ENCODE measurements at regions not wholly inside any gene's neighbourhood (a gene's known extent, or its start where the extent isn't known, plus 50 kb on each side); places are given as distances from the start of the nearest gene placed in this dataset.

DNA sequence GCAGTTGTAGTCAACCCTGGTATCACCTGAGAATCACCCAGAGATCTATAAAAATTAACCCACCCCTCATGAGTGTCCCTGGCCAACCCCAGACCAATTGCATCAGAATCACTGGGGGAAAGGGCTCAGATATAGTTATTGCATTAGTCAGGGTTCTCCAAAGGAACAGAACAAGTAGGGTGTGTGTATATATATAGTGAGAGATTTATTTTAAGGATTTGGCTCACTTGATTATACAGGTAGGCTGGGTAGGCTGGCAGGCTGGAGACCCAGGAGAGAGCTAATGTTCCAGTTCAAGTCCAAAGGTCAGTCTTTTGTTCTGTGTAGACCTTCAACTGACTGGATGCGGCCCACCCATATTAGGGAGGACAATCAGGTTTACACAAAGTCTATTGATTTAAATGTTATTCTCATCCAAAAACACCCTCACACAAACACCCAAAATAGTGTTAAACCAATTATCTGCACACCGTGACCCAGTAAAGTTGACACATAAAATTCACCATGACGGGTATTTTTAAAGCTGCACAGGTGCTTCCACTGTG lies 372.9 kb upstream of the NFE2L3 start:
- no peak overlapping the region for H3K4me2 ChIP-seq (ENCODE audit: insufficient read depth, low read length)
- ATAC-seq (ENCODE audit: insufficient read depth, low read depth) (no peak), DNase-seq (no peak)
- H3K4me1 ChIP-seq (ENCODE audit: insufficient read depth, low read length) = no peaks in the 10 kb centered on the region
- no peak overlapping the region for H3K9ac ChIP-seq (ENCODE audit: low read depth, low read length)
- no peak overlapping the region for H2AFZ ChIP-seq (ENCODE audit: low read depth, low read length)
- H3K27ac ChIP-seq (ENCODE audit: low read length) = no peak overlapping the region
- no peaks in the 10 kb centered on the region for H3K9me3 ChIP-seq (ENCODE audit: insufficient read depth, low read length, severe bottlenecking)
- no peaks in the 10 kb centered on the region for H3K79me2 ChIP-seq (ENCODE audit: insufficient read depth, low read length)
- TF ChIP-seq EZH2 (IDR thresholded peaks at IDR 0.05; ENCODE audit: borderline replicate concordance, low read depth, low read length, severe bottlenecking) = no peak
- TF ChIP-seq, protein P1, sequence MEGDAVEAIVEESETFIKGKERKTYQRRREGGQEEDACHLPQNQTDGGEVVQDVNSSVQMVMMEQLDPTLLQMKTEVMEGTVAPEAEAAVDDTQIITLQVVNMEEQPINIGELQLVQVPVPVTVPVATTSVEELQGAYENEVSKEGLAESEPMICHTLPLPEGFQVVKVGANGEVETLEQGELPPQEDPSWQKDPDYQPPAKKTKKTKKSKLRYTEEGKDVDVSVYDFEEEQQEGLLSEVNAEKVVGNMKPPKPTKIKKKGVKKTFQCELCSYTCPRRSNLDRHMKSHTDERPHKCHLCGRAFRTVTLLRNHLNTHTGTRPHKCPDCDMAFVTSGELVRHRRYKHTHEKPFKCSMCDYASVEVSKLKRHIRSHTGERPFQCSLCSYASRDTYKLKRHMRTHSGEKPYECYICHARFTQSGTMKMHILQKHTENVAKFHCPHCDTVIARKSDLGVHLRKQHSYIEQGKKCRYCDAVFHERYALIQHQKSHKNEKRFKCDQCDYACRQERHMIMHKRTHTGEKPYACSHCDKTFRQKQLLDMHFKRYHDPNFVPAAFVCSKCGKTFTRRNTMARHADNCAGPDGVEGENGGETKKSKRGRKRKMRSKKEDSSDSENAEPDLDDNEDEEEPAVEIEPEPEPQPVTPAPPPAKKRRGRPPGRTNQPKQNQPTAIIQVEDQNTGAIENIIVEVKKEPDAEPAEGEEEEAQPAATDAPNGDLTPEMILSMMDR (IDR thresholded peaks at IDR 0.05; ENCODE audit: borderline replicate concordance, extremely low read depth, low read length, poor library complexity, severe bottlenecking) = no peak
- no peaks in the 10 kb centered on the region for H3K36me3 ChIP-seq (ENCODE audit: insufficient read depth, low read length)
- H4K20me1 ChIP-seq (ENCODE audit: insufficient read depth, low read length) = no peaks in the 10 kb centered on the region
- no peak overlapping the region for H3K4me3 ChIP-seq (ENCODE audit: low read depth in 1 of 2, low read length in 2 of 2)
- peaks cover 5% of the 10 kb centered on the region for H3K27me3 ChIP-seq (ENCODE audit: insufficient read depth, low read length, poor library complexity)

DNA sequence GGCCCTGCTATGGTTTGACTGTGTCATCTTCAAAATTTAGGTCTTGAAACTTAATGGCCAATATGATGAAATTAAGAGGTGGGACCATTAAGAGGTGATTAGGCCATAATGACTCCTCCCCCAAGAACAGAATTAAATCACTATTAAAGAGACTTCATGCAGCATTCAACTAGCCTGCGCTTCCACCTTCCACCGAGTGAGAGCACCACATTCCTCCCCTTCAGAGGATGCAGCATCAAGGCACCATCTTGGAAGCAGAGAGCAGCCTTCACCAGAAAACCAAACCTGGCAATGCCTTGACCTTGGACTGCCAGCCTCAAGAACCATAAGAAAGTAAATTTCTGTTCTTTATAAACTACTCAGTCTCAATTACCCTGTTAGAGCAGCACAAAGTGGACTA lies 371.1 kb upstream of the NFE2L3 start:
- no peak overlapping the region for H3K4me2 ChIP-seq (ENCODE audit: insufficient read depth, low read length)
- TF ChIP-seq EZH2 (IDR thresholded peaks at IDR 0.05; ENCODE audit: borderline replicate concordance, low read depth, low read length, severe bottlenecking) = no peak
- TF ChIP-seq, protein P1 (IDR thresholded peaks at IDR 0.05; ENCODE audit: borderline replicate concordance, extremely low read depth, low read length, poor library complexity, severe bottlenecking) = no peak
- H2AFZ ChIP-seq (ENCODE audit: low read depth, low read length) = no peak overlapping the region
- H3K27me3 ChIP-seq (ENCODE audit: insufficient read depth, low read length, poor library complexity) = peaks cover 3% of the 10 kb centered on the region
- H3K36me3 ChIP-seq (ENCODE audit: insufficient read depth, low read length) = no peaks in the 10 kb centered on the region
- ATAC-seq (ENCODE audit: insufficient read depth, low read depth) (no peak), DNase-seq (no peak)
- H3K79me2 ChIP-seq (ENCODE audit: insufficient read depth, low read length) = no peaks in the 10 kb centered on the region
- no peaks in the 10 kb centered on the region for H4K20me1 ChIP-seq (ENCODE audit: insufficient read depth, low read length)
- no peaks in the 10 kb centered on the region for H3K4me1 ChIP-seq (ENCODE audit: insufficient read depth, low read length)
- no peak overlapping the region for H3K9ac ChIP-seq (ENCODE audit: low read depth, low read length)
- H3K9me3 ChIP-seq (ENCODE audit: insufficient read depth, low read length, severe bottlenecking) = no peaks in the 10 kb centered on the region
- no peak overlapping the region for H3K4me3 ChIP-seq (ENCODE audit: low read depth in 1 of 2, low read length in 2 of 2)
- H3K27ac ChIP-seq (ENCODE audit: low read length) = no peak overlapping the region

DNA sequence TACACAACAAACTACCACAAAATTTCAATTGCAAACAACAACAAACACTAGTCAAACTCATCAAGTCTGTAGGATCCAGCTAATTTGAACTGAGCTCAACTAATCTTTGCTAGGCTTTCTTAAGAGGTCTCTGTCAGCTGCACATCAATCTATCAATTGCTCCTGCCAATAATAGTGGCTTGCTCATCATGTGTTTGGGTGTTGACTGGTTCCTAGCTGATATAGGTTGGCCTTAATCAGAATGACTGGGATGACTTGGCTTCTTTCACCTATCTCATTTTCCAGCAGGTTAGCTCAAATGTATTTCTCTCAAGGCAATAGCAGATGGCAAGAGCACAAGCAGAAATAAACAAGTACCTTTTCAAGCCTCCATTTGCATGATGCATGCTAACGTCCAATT lies 370.3 kb upstream of the NFE2L3 start:
- Histone ChIP-seq H4K20me1 (ENCODE audit: insufficient read depth, low read length) (no peaks in the 10 kb centered on the region), H3K27ac (ENCODE audit: low read length) (no peak overlapping the region), H3K4me2 (ENCODE audit: insufficient read depth, low read length) (no peak overlapping the region), H3K36me3 (ENCODE audit: insufficient read depth, low read length) (no peaks in the 10 kb centered on the region), H2AFZ (ENCODE audit: low read depth, low read length) (no peak overlapping the region), H3K9me3 (ENCODE audit: insufficient read depth, low read length, severe bottlenecking) (no peaks in the 10 kb centered on the region), H3K27me3 (ENCODE audit: insufficient read depth, low read length, poor library complexity) (peaks cover 5% of the 10 kb centered on the region), H3K79me2 (ENCODE audit: insufficient read depth, low read length) (no peaks in the 10 kb centered on the region), H3K4me3 (ENCODE audit: low read depth in 1 of 2, low read length in 2 of 2) (no peak overlapping the region), H3K9ac (ENCODE audit: low read depth, low read length) (no peak overlapping the region), H3K4me1 (ENCODE audit: insufficient read depth, low read length) (no peaks in the 10 kb centered on the region)
- TF ChIP-seq EZH2 (IDR thresholded peaks at IDR 0.05; ENCODE audit: borderline replicate concordance, low read depth, low read length, severe bottlenecking) = no peak
- TF ChIP-seq, protein P1 (IDR thresholded peaks at IDR 0.05; ENCODE audit: borderline replicate concordance, extremely low read depth, low read length, poor library complexity, severe bottlenecking) = no peak
- DNase-seq (no peak), ATAC-seq (ENCODE audit: insufficient read depth, low read depth) (no peak)

DNA sequence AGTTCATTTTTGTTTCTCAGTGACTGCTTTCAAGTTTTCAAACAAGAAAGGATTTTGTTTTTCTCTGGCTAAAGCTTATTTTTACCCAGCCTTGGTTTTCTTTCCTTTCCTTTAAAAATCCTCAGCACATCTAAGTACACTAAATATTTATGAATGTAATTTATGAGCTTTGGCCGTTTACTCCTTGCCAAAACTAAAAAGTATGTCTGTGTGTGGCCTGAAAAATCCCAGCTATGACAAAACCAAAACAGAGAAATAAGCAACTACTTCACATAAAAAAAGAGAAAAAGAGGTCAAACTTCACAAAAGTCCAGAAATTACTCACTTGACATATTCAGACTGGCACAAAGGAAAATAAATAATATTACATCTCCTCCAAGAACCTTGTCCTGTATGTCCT lies 365.1 kb upstream of the NFE2L3 start:
- Histone ChIP-seq H3K9ac (ENCODE audit: low read depth, low read length) (no peak overlapping the region), H3K9me3 (ENCODE audit: insufficient read depth, low read length, severe bottlenecking) (no peaks in the 10 kb centered on the region), H3K36me3 (ENCODE audit: insufficient read depth, low read length) (no peaks in the 10 kb centered on the region), H3K4me2 (ENCODE audit: insufficient read depth, low read length) (no peak overlapping the region), H3K4me1 (ENCODE audit: insufficient read depth, low read length) (no peaks in the 10 kb centered on the region), H3K4me3 (ENCODE audit: low read depth in 1 of 2, low read length in 2 of 2) (no peak overlapping the region), H3K79me2 (ENCODE audit: insufficient read depth, low read length) (no peaks in the 10 kb centered on the region), H3K27ac (ENCODE audit: low read length) (no peak overlapping the region), H4K20me1 (ENCODE audit: insufficient read depth, low read length) (no peaks in the 10 kb centered on the region), H3K27me3 (ENCODE audit: insufficient read depth, low read length, poor library complexity) (peaks cover 6% of the 10 kb centered on the region), H2AFZ (ENCODE audit: low read depth, low read length) (no peak overlapping the region)
- TF ChIP-seq EZH2 (IDR thresholded peaks at IDR 0.05; ENCODE audit: borderline replicate concordance, low read depth, low read length, severe bottlenecking) = no peak
- TF ChIP-seq, protein P1 (IDR thresholded peaks at IDR 0.05; ENCODE audit: borderline replicate concordance, extremely low read depth, low read length, poor library complexity, severe bottlenecking) = no peak
- ATAC-seq (ENCODE audit: insufficient read depth, low read depth) (no peak), DNase-seq (no peak)
